Esophagus squamous epithelium (tissue), 5 donors: ENCODE measurements at regions not wholly inside any gene's neighbourhood (a gene's known extent, or its start where the extent isn't known, plus 50 kb on each side); places are given as distances from the start of the nearest gene placed in this dataset.

Source experiments
- DNase-seq: peaks from one replicate; lab custom pipeline; 2025; lab: John Stamatoyannopoulos, UW
- H3K27ac ChIP-seq, 4 donors: fragments of 200-600 bp; sonication (generic); one replicate each; pipeline ENCODE4 v1.5.1; 2016 to 2019; ENCODE audit warnings: mild to moderate bottlenecking in 1 of 4
- H3K27me3 ChIP-seq, 4 donors: fragments of 200-600 bp; sonication (generic); 1 replicate in 3 of 4; 2 replicates in 1 of 4; pipeline versions ENCODE4 v1.5.1 to v1.6.0; 2017 to 2021; ENCODE audit warnings: antibody characterized with exemption in 1 of 4
- H3K36me3 ChIP-seq, 3 donors: fragments of 200-600 bp; sonication (generic); one replicate each; pipeline ENCODE4 v1.5.1; 2016 to 2019
- H3K4me1 ChIP-seq, 3 donors: fragments of 200-600 bp; sonication (generic); one replicate each; pipeline ENCODE4 v1.5.1; 2017 to 2019
- H3K4me3 ChIP-seq, 4 donors: fragments of 200-600 bp; sonication (generic); 1 replicate in 3 of 4; 2 replicates in 1 of 4; pipeline ENCODE4 v1.5.1; 2016 to 2019; ENCODE audit warnings: mild to moderate bottlenecking in 2 of 4, moderate library complexity in 1 of 4
- H3K9me3 ChIP-seq, 3 donors: fragments of 200-600 bp; sonication (generic); one replicate each; pipeline ENCODE4 v1.5.1; 2016 to 2019
- CTCF ChIP-seq, 6 experiments: fragments of 450-650 bp in 4 of 6; fragments of 200-600 bp in 2 of 6; sonication (generic) in 2 of 6; IDR thresholded peaks; one replicate each; pipeline ENCODE4 v1.5.1; 2016 to 2019; ENCODE audit warnings: antibody characterized with exemption in 6 of 6, mild to moderate bottlenecking in 4 of 6, moderate library complexity in 4 of 6
- POLR2A ChIP-seq, 4 donors: fragments of 450-650 bp; IDR thresholded peaks; one replicate each; pipeline ENCODE4 v1.6.1; 2017; ENCODE audit warnings: antibody characterized with exemption in 4 of 4, mild to moderate bottlenecking in 4 of 4, moderate library complexity in 3 of 4
- WGBS, 2 donors: methylation state at CpG; one replicate each; pipeline ENCODE4 v1.1.5; 2018; 5-methylcytosine and 5-hydroxymethylcytosine counted together
- intact Hi-C: fragments of 100-400 bp; cut with DNase I; formaldehyde crosslinking; loops from one replicate; pipeline ENCODE4 v1.15.0; 2022
- donor health status: DM: yes; HTN: yes; CAD: no.

- Histone ChIP-seq H3K9me3 (no peaks in the 10 kb centered on the region), H3K4me3 (no peak overlapping the region), H3K27me3 (no peaks in the 10 kb centered on the region), H3K36me3 (no peaks in the 10 kb centered on the region), H3K27ac (no peak overlapping the region), H3K4me1 (no peaks in the 10 kb centered on the region)
- intact Hi-C loops = no loop called here
- whole genome bisulfite sequencing, 2 donors = 86 to 87% methylated on average over 1 of the region's 1 CpG
- no peak for DNase-seq
- TF ChIP-seq CTCF (IDR thresholded peaks at IDR 0.05) (no peak), POLR2A (IDR thresholded peaks at IDR 0.05) (no peak)
These were observed 255.3 kb upstream of the POU3F2 start for GRCh38 chr6:98579079-98579478.

GRCh38 chr6:98579941-98580340 is 254.4 kb upstream of the POU3F2 start:
- H3K9me3 ChIP-seq = no peaks in the 10 kb centered on the region
- no peak overlapping the region for H3K27ac ChIP-seq
- TF ChIP-seq CTCF (IDR thresholded peaks at IDR 0.05) (no peak), POLR2A (IDR thresholded peaks at IDR 0.05) (no peak)
- H3K36me3 ChIP-seq = no peaks in the 10 kb centered on the region
- no peaks in the 10 kb centered on the region for H3K4me1 ChIP-seq
- no peaks in the 10 kb centered on the region for H3K27me3 ChIP-seq
- DNase-seq = no peak
- intact Hi-C loops = no loop called here
- no peak overlapping the region for H3K4me3 ChIP-seq
- 56 to 88% methylated on average over 1 of the region's 1 CpG for WGBS, 2 donors

- no peak for TF ChIP-seq CTCF (IDR thresholded peaks at IDR 0.05)
- TF ChIP-seq POLR2A (IDR thresholded peaks at IDR 0.05) = no peak
- H3K27me3 ChIP-seq = no peaks in the 10 kb centered on the region
- no peak for DNase-seq
- no peaks in the 10 kb centered on the region for H3K9me3 ChIP-seq
- H3K4me1 ChIP-seq = no peaks in the 10 kb centered on the region
- no peaks in the 10 kb centered on the region for H3K36me3 ChIP-seq
- intact Hi-C loops = no loop called here
- 39% methylated on average over 1 of the region's 1 CpG for WGBS, 2 donors
- H3K27ac ChIP-seq = no peak overlapping the region
- no peak overlapping the region for H3K4me3 ChIP-seq
These were observed 252.7 kb upstream of the POU3F2 start for GRCh38 chr6:98581705-98582104.

- Histone ChIP-seq H3K27me3 (no peaks in the 10 kb centered on the region), H3K36me3 (no peaks in the 10 kb centered on the region), H3K4me3 (no peak overlapping the region), H3K27ac (no peak overlapping the region), H3K9me3 (no peaks in the 10 kb centered on the region), H3K4me1 (no peaks in the 10 kb centered on the region)
- 53 to 71% methylated on average over 1 of the region's 1 CpG for WGBS, 2 donors
- TF ChIP-seq CTCF (IDR thresholded peaks at IDR 0.05) (no peak), POLR2A (IDR thresholded peaks at IDR 0.05) (no peak)
- DNase-seq = no peak
- intact Hi-C loops = no loop called here
These were observed 250.9 kb upstream of the POU3F2 start for GRCh38 chr6:98583506-98583905.

GRCh38 chr6:98586163-98586562 is 248.2 kb upstream of the POU3F2 start:
- Histone ChIP-seq H3K4me3 (no peak overlapping the region), H3K9me3 (no peaks in the 10 kb centered on the region), H3K27me3 (no peaks in the 10 kb centered on the region), H3K27ac (no peak overlapping the region), H3K36me3 (no peaks in the 10 kb centered on the region), H3K4me1 (no peaks in the 10 kb centered on the region)
- DNase-seq = no peak
- intact Hi-C loops = no loop called here
- whole genome bisulfite sequencing, 2 donors = 0 to 22% methylated on average over 1 of the region's 1 CpG
- TF ChIP-seq CTCF (IDR thresholded peaks at IDR 0.05) (no peak), POLR2A (IDR thresholded peaks at IDR 0.05) (no peak)
